SK-N-SH treated with all-trans-retinoic acid at 6 μM for 48 hours (cell line): ENCODE measurements at regions not wholly inside any gene's neighbourhood (a gene's known extent, or its start where the extent isn't known, plus 50 kb on each side); places are given as distances from the start of the nearest gene placed in this dataset.

Experiments used
- ATAC-seq: fragments of 200-7000 bp; cut with Tn5 transposase; 3 replicates; pipeline ENCODE4 v1.9.1; 2020; ENCODE audit warnings: mild to moderate bottlenecking, moderate library complexity
- ARNTL ChIP-seq: fragments of 450-650 bp; formaldehyde crosslinking; IDR thresholded peaks from 2 replicates; pipeline ENCODE4 v1.5.0; 2020; ENCODE audit warnings: low read depth, mild to moderate bottlenecking, moderate library complexity, borderline replicate concordance
- BACH2 ChIP-seq: fragments of 250-450 bp; sonication (Bioruptor Pico); IDR thresholded peaks from 2 replicates; pipeline ENCODE4 v1.9.0; 2021; ENCODE audit warnings: mild to moderate bottlenecking, borderline replicate concordance
- CREB5 ChIP-seq: fragments of 250-450 bp; sonication (Bioruptor Pico); IDR thresholded peaks from 2 replicates; pipeline ENCODE4 v1.5.1; 2020; ENCODE audit warnings: low read depth, mild to moderate bottlenecking, moderate library complexity
- CSDC2 ChIP-seq: fragments of 250-450 bp; sonication (Bioruptor Pico); IDR thresholded peaks from 2 replicates; pipeline ENCODE4 v1.5.0; 2020; ENCODE audit warnings: mild to moderate bottlenecking, moderate library complexity
- CSRNP3 ChIP-seq: fragments of 250-450 bp; sonication (Bioruptor Pico); IDR thresholded peaks from 2 replicates; pipeline ENCODE4 v1.5.1; 2021; ENCODE audit warnings: mild to moderate bottlenecking, moderate library complexity
- ESRRG ChIP-seq: fragments of 250-450 bp; sonication (Bioruptor Pico); IDR thresholded peaks from 2 replicates; pipeline ENCODE4 v1.6.1; 2021; ENCODE audit warnings: mild to moderate bottlenecking
- GLIS3 ChIP-seq: fragments of 250-450 bp; sonication (Bioruptor Pico); IDR thresholded peaks from 2 replicates; pipeline ENCODE4 v1.5.0; 2020; ENCODE audit warnings: mild to moderate bottlenecking, moderate library complexity
- ISL1 ChIP-seq: fragments of 250-450 bp; sonication (Bioruptor Pico); IDR thresholded peaks from 2 replicates; pipeline ENCODE4 v2.1.2; 2022; ENCODE audit warnings: mild to moderate bottlenecking, moderate library complexity
- OSR1 ChIP-seq: fragments of 250-450 bp; sonication (Bioruptor Pico); IDR thresholded peaks from 2 replicates; pipeline ENCODE4 v1.8.0; 2022; ENCODE audit warnings: moderate library complexity, mild to moderate bottlenecking, inconsistent platforms
- PATZ1 ChIP-seq: fragments of 250-450 bp; sonication (Bioruptor Pico); IDR thresholded peaks from 2 replicates; pipeline ENCODE4 v1.8.0; 2020; ENCODE audit warnings: mild to moderate bottlenecking, moderate library complexity, borderline replicate concordance
- PPARA ChIP-seq: fragments of 250-450 bp; sonication (Bioruptor Pico); IDR thresholded peaks from 2 replicates; pipeline ENCODE4 v1.5.0; 2020; ENCODE audit warnings: mild to moderate bottlenecking, borderline replicate concordance
- RARB ChIP-seq: fragments of 250-450 bp; sonication (Bioruptor Pico); IDR thresholded peaks from 2 replicates; pipeline ENCODE4 v1.8.0; 2021; ENCODE audit warnings: mild to moderate bottlenecking, moderate library complexity
- SNAI2 ChIP-seq: fragments of 250-450 bp; sonication (Bioruptor Pico); IDR thresholded peaks from 2 replicates; pipeline ENCODE4 v1.5.0; 2020; ENCODE audit warnings: mild to moderate bottlenecking, moderate library complexity
- TCF4 ChIP-seq: fragments of 250-450 bp; sonication (Bioruptor Pico); IDR thresholded peaks from 2 replicates; pipeline ENCODE4 v1.8.0; 2021; ENCODE audit warnings: mild to moderate bottlenecking, moderate library complexity, borderline replicate concordance
- TOX ChIP-seq: fragments of 250-450 bp; sonication (Bioruptor Pico); IDR thresholded peaks from 2 replicates; pipeline ENCODE4 v1.8.0; 2021; ENCODE audit warnings: mild to moderate bottlenecking, moderate library complexity, borderline replicate concordance
- TSHZ2 ChIP-seq: fragments of 250-450 bp; sonication (Bioruptor Pico); IDR thresholded peaks from 2 replicates; pipeline ENCODE4 v1.5.0; 2020; ENCODE audit warnings: mild to moderate bottlenecking, moderate library complexity
- ZC3H10 ChIP-seq: fragments of 250-450 bp; sonication (Bioruptor Pico); IDR thresholded peaks from 2 replicates; pipeline ENCODE4 v1.5.1; 2021; ENCODE audit warnings: mild to moderate bottlenecking, moderate library complexity
- ZFP3 ChIP-seq: fragments of 250-450 bp; sonication (Bioruptor Pico); IDR thresholded peaks from 2 replicates; pipeline ENCODE4 v1.5.0; 2020; ENCODE audit warnings: mild to moderate bottlenecking, moderate library complexity
- ZFP30 ChIP-seq: fragments of 450-650 bp; formaldehyde crosslinking; IDR thresholded peaks from 2 replicates; pipeline ENCODE4 v1.5.0; 2022; ENCODE audit warnings: mild to moderate bottlenecking, moderate library complexity
- ZNF565 ChIP-seq: fragments of 450-650 bp; formaldehyde crosslinking; conservative IDR thresholded peaks from 2 replicates; pipeline ENCODE4 v1.5.0; 2020; ENCODE audit warnings: low read depth, mild to moderate bottlenecking, moderate library complexity
- ZNF8 ChIP-seq: fragments of 450-650 bp; formaldehyde crosslinking; IDR thresholded peaks from 2 replicates; pipeline ENCODE4 v1.5.0; 2020; ENCODE audit warnings: mild to moderate bottlenecking, moderate library complexity
- TF ChIP-seq, protein P1 (sequence below): fragments of 250-450 bp; sonication (Bioruptor Pico); IDR thresholded peaks from 2 replicates; pipeline ENCODE4 v1.8.0; 2021; ENCODE audit warnings: low read depth, mild to moderate bottlenecking, moderate library complexity, borderline replicate concordance

GRCh38 chr12:66744461-66744860 lies 65.6 kb upstream of the GRIP1 start:
- no peak for ATAC-seq
- no peak for TF ChIP-seq PPARA
- no peak for TF ChIP-seq TSHZ2
- no peak for TF ChIP-seq ZNF8
- TF ChIP-seq, protein P1, sequence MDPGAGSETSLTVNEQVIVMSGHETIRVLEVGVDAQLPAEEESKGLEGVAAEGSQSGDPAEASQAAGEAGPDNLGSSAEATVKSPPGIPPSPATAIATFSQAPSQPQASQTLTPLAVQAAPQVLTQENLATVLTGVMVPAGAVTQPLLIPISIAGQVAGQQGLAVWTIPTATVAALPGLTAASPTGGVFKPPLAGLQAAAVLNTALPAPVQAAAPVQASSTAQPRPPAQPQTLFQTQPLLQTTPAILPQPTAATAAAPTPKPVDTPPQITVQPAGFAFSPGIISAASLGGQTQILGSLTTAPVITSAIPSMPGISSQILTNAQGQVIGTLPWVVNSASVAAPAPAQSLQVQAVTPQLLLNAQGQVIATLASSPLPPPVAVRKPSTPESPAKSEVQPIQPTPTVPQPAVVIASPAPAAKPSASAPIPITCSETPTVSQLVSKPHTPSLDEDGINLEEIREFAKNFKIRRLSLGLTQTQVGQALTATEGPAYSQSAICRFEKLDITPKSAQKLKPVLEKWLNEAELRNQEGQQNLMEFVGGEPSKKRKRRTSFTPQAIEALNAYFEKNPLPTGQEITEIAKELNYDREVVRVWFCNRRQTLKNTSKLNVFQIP: no peak
- TF ChIP-seq OSR1 (CRISPR knock-in tag): no peak
- no peak for TF ChIP-seq ESRRG (CRISPR knock-in tag)
- TF ChIP-seq ISL1 (CRISPR knock-in tag): no peak
- no peak for TF ChIP-seq TCF4 (CRISPR knock-in tag)
- TF ChIP-seq CSRNP3 (CRISPR knock-in tag): no peak
- TF ChIP-seq, all 23 proteins: peak for 0

DNA sequence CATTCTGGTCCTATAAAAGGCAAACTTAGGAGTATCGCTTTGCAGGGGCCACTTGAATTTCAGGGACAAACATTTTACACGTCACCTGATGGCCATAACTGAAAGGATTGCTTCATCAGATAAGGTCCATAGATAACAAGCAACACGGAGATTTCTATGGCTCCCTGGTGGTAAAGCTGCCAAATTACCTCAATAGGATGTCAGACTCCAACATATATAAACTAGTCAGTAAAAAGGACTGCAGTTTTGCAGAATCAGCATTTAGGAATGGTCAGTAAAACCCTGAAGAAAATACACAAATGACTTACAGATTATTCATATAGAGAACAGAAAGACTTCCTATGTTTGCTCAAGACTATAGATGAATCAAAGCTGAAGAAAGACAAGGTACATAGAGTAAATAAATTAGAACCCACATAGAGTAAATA lies 66.1 kb upstream of the GRIP1 start:
- ATAC-seq: no peak
- no peak for TF ChIP-seq CSDC2 (CRISPR knock-in tag)

GRCh38 chr12:66746489-66747201 lies 67.8 kb upstream of the GRIP1 start:
- TF ChIP-seq TOX (CRISPR knock-in tag) (no peak), ZFP30 (CRISPR knock-in tag) (no peak), PPARA (no peak), GLIS3 (CRISPR knock-in tag) (no peak), OSR1 (CRISPR knock-in tag) (no peak), ARNTL (no peak), TSHZ2 (no peak), ZC3H10 (CRISPR knock-in tag) (no peak), ISL1 (CRISPR knock-in tag) (no peak), ZFP3 (CRISPR knock-in tag) (no peak), ZNF565 (CRISPR knock-in tag) (no peak), PATZ1 (CRISPR knock-in tag) (no peak), RARB (CRISPR knock-in tag) (no peak), SNAI2 (no peak), BACH2 (CRISPR knock-in tag) (no peak), CSDC2 (CRISPR knock-in tag) (no peak), CSRNP3 (CRISPR knock-in tag) (no peak), CREB5 (no peak)
- TF ChIP-seq, protein P1: no peak
- no peak for ATAC-seq
